Endothelial cell of umbilical vein (primary cell): ENCODE measurements at regions not wholly inside any gene's neighbourhood (a gene's known extent, or its start where the extent isn't known, plus 50 kb on each side); places are given as distances from the start of the nearest gene placed in this dataset.

Experiments
- BruUV-seq: library from RNA; stranded (reverse); fragments of 400-500 nt; replicated peaks from 2 replicates; lab custom pipeline; 2021; lab: Mats Ljungman, UMichigan
- CTCF ChIA-PET: fragments of 300-600, 350-600 bp; sonication (Branson Sonifier 250); formaldehyde crosslinking; loops from one replicate; lab custom pipeline; 2021; ENCODE audit warnings: antibody characterized with exemption, inconsistent platforms; lab: Charles Lee
- POLR2A ChIA-PET: fragments of 300-600, 350-600 bp; sonication (Branson Sonifier 250); formaldehyde crosslinking; loops from one replicate; lab custom pipeline; 2021; ENCODE audit warnings: antibody characterized with exemption, inconsistent platforms; lab: Charles Lee
- DNase-seq: peaks from one replicate; pipeline ENCODE4 v3.0.0-alpha.2; 2011; ENCODE audit warnings: low read depth, low spot score
- FAIRE-seq: peaks from 2 replicates; lab custom pipeline; 2011; peaks lifted over from hg19 to GRCh38; lab: Jason Lieb, UNC
- H2AFZ ChIP-seq: 2 replicates; pipeline ENCODE4 v1.6.0; 2012; ENCODE audit warnings: low read depth, low read length, control low read depth, inconsistent platforms
- H3K27ac ChIP-seq: 2 replicates; pipeline ENCODE4 v1.5.1; 2011; ENCODE audit warnings: low read depth, mild to moderate bottlenecking, control low read depth, low read length, moderate library complexity; ENCODE audit not compliant: insufficient read depth
- H3K27me3 ChIP-seq, 2 experiments: 2 replicates each; pipeline versions ENCODE4 v1.6.0 to v1.6.1; 2011; ENCODE audit warnings: low read length in 2 of 2, mixed read lengths in 1 of 2; ENCODE audit not compliant: control insufficient read depth in 2 of 2, insufficient read depth in 2 of 2
- H3K36me3 ChIP-seq, 2 experiments: 2 replicates in 1 of 2; 3 replicates in 1 of 2; pipeline ENCODE4 v1.5.1; 2011; ENCODE audit warnings: low read length in 2 of 2, mild to moderate bottlenecking in 1 of 2, moderate library complexity in 1 of 2; ENCODE audit not compliant: control insufficient read depth in 2 of 2, insufficient read depth in 2 of 2; ENCODE audit errors: extremely low read depth in 1 of 2
- H3K4me1 ChIP-seq: 3 replicates; pipeline ENCODE4 v1.5.1; 2011; ENCODE audit warnings: mild to moderate bottlenecking, low read length; ENCODE audit not compliant: control insufficient read depth, insufficient read depth; ENCODE audit errors: extremely low read depth
- H3K4me2 ChIP-seq: 2 replicates; pipeline ENCODE4 v1.6.1; 2011; ENCODE audit warnings: low read length, control low read depth, mixed read lengths; ENCODE audit not compliant: insufficient read depth
- H3K4me3 ChIP-seq, 3 experiments: fragments of 200-600 bp in 1 of 3; sonication (generic), shearing (Covaris generic) in 1 of 3; replicated peaks in 1 of 3; 2 replicates each; pipeline ENCODE4 v1.5.1; 2011 to 2016; ENCODE audit warnings: control low read depth in 3 of 3, low read length in 3 of 3, mild to moderate bottlenecking in 2 of 3, inconsistent platforms in 1 of 3, low read depth in 1 of 3, moderate library complexity in 1 of 3; ENCODE audit not compliant: insufficient read depth in 1 of 3
- H3K79me2 ChIP-seq: 2 replicates; pipeline ENCODE4 v1.6.0; 2012; ENCODE audit warnings: low read length, inconsistent platforms; ENCODE audit not compliant: control insufficient read depth, insufficient read depth
- H3K9ac ChIP-seq: replicated peaks from 2 replicates; pipeline ENCODE3; 2011; ENCODE audit warnings: low read length, control low read depth; ENCODE audit not compliant: insufficient read depth; ENCODE audit errors: extremely low read depth
- H3K9me1 ChIP-seq: replicated peaks from 3 replicates; pipeline ENCODE4 v1.6.0; 2011; ENCODE audit warnings: mild to moderate bottlenecking, low read length; ENCODE audit not compliant: control insufficient read depth, insufficient read depth; ENCODE audit errors: extremely low read depth
- H3K9me3 ChIP-seq: replicated peaks from 2 replicates; pipeline ENCODE4 v1.5.1; 2012; ENCODE audit warnings: low read length, inconsistent platforms; ENCODE audit not compliant: control insufficient read depth, insufficient read depth
- H4K20me1 ChIP-seq: replicated peaks from 2 replicates; pipeline ENCODE3; 2011; ENCODE audit warnings: mild to moderate bottlenecking, low read length; ENCODE audit not compliant: control insufficient read depth, insufficient read depth; ENCODE audit errors: extremely low read depth
- CTCF ChIP-seq, 2 donors: IDR thresholded peaks; 1 replicate in 1 of 2; 2 replicates in 1 of 2; pipeline ENCODE4 v1.5.1; 2011; ENCODE audit warnings: low read length in 2 of 2, mild to moderate bottlenecking in 2 of 2, moderate library complexity in 2 of 2, control low read depth in 1 of 2, inconsistent platforms in 1 of 2, low read depth in 1 of 2; ENCODE audit not compliant: insufficient read depth in 1 of 2; ENCODE audit errors: extremely low read depth in 1 of 2
- EZH2 ChIP-seq: IDR thresholded peaks from 2 replicates; pipeline ENCODE4 v1.6.1; 2012; ENCODE audit warnings: borderline replicate concordance, low read depth, mild to moderate bottlenecking, moderate library complexity, low read length, inconsistent platforms; ENCODE audit not compliant: severe bottlenecking
- FOS ChIP-seq: IDR thresholded peaks from 2 replicates; pipeline ENCODE4 v1.6.1; 2011; ENCODE audit warnings: mild to moderate bottlenecking, low read length, moderate library complexity, borderline replicate concordance; ENCODE audit not compliant: insufficient read depth
- GATA2 ChIP-seq: IDR thresholded peaks from 2 replicates; pipeline ENCODE4 v1.7.0; 2011; ENCODE audit warnings: low read depth, mild to moderate bottlenecking, moderate library complexity, mixed read lengths, low read length; ENCODE audit not compliant: insufficient read length, insufficient read depth
- JUN ChIP-seq: IDR thresholded peaks from 2 replicates; pipeline ENCODE4 v1.6.1; 2011; ENCODE audit warnings: borderline replicate concordance, low read depth; ENCODE audit not compliant: insufficient read length, insufficient read depth
- MAX ChIP-seq: IDR thresholded peaks from 2 replicates; pipeline ENCODE4 v1.6.1; 2011; ENCODE audit not compliant: insufficient read depth, insufficient read length
- MYC ChIP-seq: IDR thresholded peaks from one replicate; pipeline ENCODE4 v1.6.1; 2011; ENCODE audit warnings: mild to moderate bottlenecking, low read depth, low read length
- POLR2A ChIP-seq: IDR thresholded peaks from 2 replicates; pipeline ENCODE4 v1.6.1; 2012; ENCODE audit warnings: low read depth, mild to moderate bottlenecking, control low read depth, low read length
- POLR2AphosphoS5 ChIP-seq: IDR thresholded peaks from 2 replicates; pipeline ENCODE4 v1.6.1; 2012; ENCODE audit warnings: low read depth, mild to moderate bottlenecking, control low read depth, low read length, moderate library complexity; ENCODE audit not compliant: insufficient read depth
- dilution Hi-C: fragments of 300-500 bp; cut with MboI; formaldehyde crosslinking; loops from one replicate; pipeline ENCODE4 v1.15.0; 2019; ENCODE audit warnings: low sequenced_read_pairs; ENCODE audit not compliant: extremely low pct_ligation_motif_present
- intact Hi-C: fragments of 100-400 bp; cut with micrococcal nuclease; formaldehyde crosslinking; loops from one replicate; pipeline ENCODE4 v1.10.0; 2022

- Histone ChIP-seq H3K79me2 (no peaks in the 10 kb centered on the region), H3K9me1 (no peaks in the 10 kb centered on the region), H3K9me3 (peaks cover 4% of the 10 kb centered on the region), H3K4me2 (no peak overlapping the region), H3K36me3 (no peaks in the 10 kb centered on the region), H3K4me1 (no peaks in the 10 kb centered on the region), H3K4me3 (no peak overlapping the region), H3K27ac (no peak overlapping the region), H3K27me3 (no peaks in the 10 kb centered on the region), H3K9ac (no peak overlapping the region), H2AFZ (no peak overlapping the region), H4K20me1 (no peaks in the 10 kb centered on the region)
- intact Hi-C loops (no loop called here), dilution Hi-C loops (no loop called here)
- no peak for TF ChIP-seq POLR2AphosphoS5
- TF ChIP-seq MYC, result no peak
- TF ChIP-seq FOS, result no peak
- no peak for TF ChIP-seq JUN
- TF ChIP-seq EZH2, result no peak
- TF ChIP-seq CTCF (IDR thresholded peaks at IDR 0.05; ENCODE audit: extremely low read depth in 1 of 2, insufficient read depth in 1 of 2, low read depth in 1 of 2, low read length in 2 of 2), result no peak
- no peak for TF ChIP-seq MAX
- no peak for TF ChIP-seq POLR2A
- no peak for TF ChIP-seq GATA2
- DNase-seq (no peak), FAIRE-seq (no peak)
- no TSS peak for BruUV-seq
- ChIA-PET CTCF (no interaction called here), POLR2A (no interaction called here)
These were observed 279.4 kb downstream of the CDH10 start for GRCh38 chr5:24365406-24365805.
